GM18508 (cell line): ENCODE measurements at regions not wholly inside any gene's neighbourhood (a gene's known extent, or its start where the extent isn't known, plus 50 kb on each side); places are given as distances from the start of the nearest gene placed in this dataset.

Source experiments
- ATAC-seq: cut with Tn5 transposase; IDR thresholded peaks from one replicate; pipeline ENCODE4 v1.9.1; 2021; ENCODE audit warnings: moderate number of reproducible peaks; ENCODE audit not compliant: insufficient read depth, unreplicated experiment

DNA sequence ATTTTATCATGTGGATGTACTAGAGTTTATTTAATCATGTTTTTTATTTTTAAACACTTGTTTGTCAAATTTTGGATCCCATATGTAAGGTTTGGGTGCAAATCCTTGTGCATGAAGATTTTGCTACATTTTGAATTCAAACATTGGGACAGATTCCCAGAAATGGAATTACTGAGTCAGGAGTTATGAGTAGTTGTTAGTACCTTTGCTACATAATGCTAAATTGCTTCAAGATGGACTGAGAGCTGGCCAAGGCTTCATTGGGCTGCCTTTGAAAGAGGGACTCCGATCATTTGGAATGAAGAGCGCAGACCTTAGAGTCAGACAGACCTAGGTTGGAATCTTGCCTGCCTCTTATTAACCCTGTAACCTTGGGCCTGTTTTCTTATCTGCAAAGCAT is 154.9 kb upstream of the PWP1 start:
- ATAC-seq = no peak

DNA sequence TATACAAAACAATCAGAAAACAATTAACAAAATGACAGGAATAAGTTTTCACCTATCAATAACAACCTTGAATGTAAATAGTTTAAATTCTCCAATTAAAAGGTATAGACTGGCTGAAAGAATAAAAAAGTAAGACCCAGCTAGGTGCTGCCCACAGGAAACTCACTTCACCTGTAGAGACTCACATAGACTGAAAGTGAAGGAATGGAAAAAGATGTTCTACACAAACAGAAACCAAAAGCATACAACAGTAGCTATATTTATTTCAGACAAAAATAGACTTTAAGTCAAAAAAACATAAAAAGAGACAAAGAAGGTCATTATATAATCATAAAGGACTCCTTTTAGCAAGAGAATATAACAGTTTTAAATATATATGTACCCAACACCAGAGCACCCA is 152.4 kb upstream of the PWP1 start:
- ATAC-seq = peak; percentile 77

GRCh38 chr12:107536613-107537012 is 149.0 kb upstream of the PWP1 start:
- no peak for ATAC-seq

DNA sequence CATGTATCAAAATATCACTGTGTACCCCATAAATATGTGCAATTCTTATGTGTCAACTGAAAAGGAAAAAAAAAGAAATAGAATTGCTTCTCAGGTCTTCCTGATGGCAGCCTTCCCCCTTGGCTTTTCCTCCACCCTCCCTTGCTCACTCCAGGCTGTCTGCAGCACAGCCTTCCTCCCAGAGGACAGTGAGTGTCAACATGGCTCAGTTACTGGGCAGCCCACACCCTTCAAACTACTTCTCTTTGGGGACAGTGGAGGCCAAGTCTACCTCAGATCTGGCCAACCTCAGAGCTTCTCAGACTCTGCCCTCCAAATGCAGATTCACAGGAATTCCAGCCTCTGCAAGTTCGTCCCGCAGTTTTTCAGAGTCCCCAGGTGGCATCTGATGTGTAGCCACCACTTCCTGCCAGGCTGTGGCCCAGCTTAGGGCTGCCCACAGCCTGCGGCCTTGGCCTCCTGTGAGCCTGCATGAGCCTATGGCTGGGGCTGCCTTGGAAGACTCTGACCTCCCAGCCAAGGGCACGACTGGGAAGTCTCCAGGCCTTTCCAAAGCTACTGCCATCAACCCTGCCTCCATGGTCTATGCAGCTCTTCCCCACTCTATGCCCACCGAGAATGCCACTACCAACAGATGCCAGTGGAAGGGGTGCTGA is 148.0 kb upstream of the PWP1 start:
- ATAC-seq = no peak

GRCh38 chr12:107539196-107539939 is 146.2 kb upstream of the PWP1 start:
- no peak for ATAC-seq

DNA sequence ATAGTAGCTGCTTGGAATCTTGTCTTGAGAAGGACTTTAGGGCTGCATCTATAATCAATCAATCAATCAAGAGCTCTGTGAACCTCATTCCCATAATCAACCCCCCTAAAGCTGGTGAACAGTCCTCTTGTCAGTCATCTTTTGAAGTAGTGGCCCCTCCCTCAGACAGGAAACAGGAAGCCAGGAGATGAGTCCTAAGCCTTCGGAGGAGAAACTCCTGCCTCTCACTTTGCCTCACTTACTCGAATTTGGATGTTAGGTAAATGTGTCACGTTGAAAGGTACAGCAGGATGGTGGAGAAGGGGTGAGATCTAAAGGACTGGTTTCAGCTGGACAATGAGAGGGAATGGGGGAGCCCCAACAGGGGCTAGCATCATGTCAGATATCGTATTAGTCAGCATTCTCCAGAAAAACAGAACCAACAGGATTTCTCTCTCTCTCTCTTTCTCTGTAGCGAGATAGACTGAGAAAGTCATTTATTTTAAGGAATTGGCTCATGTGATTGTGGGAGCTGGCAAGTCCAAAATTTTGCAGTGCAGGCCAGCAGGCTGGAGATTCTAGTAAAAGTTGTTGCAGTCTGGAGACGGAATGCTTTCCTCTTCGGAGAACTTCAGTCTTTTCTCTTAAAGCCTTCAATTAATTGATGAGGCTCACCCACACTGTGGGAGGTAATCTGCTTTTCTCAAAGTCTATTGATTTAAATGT is 144.4 kb upstream of the PWP1 start:
- no peak for ATAC-seq

DNA sequence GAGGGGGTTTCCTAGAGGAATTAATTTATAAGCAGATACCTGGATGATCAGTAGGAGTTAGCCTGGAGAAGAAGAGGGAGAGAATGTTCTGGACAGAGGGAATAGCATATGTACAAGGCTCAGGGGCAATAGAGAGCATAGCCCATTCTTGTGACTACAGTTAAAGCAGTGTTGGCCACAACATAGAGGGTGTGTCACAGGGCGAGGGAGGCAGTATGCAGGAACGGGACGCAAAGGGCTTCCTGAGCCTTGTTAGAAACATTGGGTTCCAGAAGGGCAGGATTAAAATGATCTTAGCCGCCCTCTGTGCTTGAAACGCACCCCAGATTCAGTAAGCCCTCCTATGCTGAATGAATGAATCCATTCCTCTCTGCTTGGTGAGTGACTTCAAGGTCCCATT is 142.2 kb upstream of the PWP1 start:
- no peak for ATAC-seq

DNA sequence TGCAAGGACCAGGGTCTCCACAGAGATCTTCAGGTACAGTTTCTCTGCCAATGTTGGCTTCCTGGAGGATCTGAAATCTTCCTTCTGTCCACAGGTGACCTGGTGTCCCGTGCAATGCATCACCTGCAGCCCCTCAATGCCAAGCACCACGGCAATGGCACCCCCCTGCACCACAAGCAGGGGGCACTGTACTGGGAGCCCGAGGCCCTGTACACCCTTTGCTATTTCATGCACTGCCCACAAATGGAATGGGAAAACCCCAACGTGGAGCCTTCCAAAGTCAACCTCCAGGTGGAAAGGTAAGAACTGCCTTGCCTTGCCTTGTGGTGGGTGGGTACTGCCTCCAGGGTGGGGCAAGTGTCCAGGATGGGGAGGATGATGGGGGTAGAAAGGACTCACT is 141.8 kb upstream of the PWP1 start:
- ATAC-seq = no peak

DNA sequence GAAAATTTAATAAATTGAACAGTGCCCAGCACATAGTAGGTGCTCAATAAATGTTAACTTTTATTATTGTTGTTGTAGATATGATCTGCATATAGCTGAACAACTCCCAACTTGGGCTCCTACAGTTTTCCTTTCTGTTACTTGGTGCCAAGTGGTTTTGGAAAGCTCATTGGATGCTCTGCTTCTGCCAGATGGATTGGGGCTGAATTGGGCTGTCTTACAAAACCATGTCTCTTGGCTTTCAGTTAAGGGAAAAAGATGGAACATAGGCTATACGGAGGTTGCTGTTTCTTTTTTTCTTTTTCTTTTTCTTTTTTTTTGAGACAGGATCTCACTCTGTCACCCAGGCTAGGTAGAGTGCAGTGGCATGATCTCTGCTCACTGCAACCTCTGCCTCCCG is 140.7 kb upstream of the PWP1 start:
- ATAC-seq = no peak

- ATAC-seq = no peak
These were observed 139.8 kb upstream of the PWP1 start for GRCh38 chr12:107545737-107546353.

DNA sequence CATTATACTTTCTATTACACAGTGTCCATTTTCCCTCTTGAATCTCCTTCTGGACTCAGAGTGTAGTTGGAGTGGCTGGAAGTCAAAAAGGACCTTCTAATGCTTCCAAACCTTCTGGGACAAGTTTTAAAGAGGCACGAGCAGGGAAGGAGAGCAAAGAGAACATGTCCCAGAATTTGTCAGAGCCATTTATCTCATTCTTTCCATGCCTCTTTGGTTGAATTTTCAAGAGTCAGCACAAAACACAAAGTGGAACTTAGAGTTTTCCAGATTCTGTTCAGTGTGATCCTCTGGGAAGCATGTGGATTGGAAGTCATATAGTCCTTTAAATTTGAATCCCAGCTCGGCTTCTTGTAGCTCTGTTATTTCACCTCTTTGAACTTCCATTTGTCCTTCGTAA is 138.2 kb upstream of the PWP1 start:
- no peak for ATAC-seq

- no peak for ATAC-seq
These were observed 135.7 kb upstream of the PWP1 start for GRCh38 chr12:107549651-107550480.

GRCh38 chr12:107551434-107551833 is 134.2 kb upstream of the PWP1 start:
- no peak for ATAC-seq

DNA sequence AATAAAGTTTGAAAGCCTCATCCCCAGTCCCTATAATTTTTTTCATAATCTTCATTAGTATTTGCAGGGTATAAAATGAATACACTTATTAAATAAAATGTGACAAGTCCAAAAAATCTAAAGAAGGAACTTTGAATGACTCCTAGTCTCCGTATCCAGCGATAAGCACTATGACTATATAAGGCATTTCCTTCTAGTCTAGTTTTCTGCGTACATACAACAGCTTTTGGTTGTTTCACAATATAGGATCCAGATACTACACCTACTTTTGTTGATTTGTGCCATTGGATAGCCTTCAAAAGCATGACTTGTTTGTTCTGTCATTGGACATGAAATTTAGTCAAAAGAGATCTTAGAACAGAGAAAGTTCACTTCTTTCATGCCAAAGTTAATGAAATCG is 133.3 kb upstream of the PWP1 start:
- no peak for ATAC-seq

DNA sequence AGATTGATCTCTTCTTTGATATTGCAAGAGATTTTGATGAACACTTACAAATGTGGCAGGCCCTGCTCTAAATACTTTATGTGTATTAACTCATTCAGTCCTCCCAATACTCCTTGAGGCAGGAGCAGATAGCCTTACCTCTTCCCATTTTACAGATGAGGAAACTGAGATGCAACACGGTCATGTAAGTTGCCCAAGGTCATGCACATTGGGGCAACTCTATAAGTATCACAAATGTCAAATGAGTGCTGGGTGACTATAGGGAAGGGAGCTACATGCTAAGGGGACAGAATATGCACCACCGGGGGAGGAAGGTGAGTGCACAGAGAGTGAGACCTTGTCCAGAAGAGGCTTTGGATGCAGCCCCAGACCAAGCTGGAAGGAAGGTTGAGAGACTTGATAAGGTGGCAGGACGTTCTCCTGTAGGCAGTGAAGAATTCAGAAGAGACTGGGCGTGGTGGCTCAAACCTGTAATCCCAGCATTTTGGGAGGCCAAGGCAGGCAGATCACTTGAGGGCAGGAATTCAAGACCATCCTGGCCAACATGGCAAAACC is 132.3 kb upstream of the PWP1 start:
- ATAC-seq = no peak

DNA sequence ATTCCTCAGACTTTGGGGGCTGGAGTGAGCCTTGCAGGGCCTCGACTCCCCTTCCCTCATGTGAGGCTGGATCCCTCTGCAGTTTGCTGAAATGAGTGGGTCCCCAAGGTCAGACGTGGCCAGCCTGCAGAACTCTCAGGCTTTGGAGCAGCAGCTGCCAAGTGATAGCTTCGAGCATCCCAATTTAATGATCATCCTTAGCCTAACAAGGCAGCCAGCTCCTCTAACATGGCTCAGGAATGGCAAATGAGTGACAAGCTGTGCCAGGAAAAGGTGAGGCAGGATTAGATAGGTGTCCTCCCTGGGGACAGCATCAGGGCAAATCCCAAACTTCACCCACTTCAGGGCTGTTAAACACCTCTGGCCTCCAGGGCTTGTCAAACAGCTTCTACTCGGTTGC is 130.7 kb upstream of the PWP1 start:
- no peak for ATAC-seq

DNA sequence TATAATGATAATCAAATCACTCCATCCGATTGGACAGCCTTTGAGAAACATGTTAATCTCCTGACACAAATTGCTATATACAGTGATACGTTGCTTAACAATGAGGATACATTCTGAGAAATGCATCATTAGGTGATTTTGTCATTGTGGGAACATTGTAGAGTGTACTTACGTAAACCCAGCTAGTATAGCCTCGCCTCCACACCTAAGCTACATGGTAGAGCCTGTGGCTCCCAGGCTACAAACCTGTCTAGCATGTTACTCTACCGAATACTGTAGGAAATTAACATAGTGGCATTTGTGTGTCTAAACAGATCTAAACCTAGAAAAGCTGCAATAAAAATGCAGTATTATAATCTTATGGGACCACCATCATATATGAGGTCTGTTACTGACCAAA is 128.6 kb upstream of the PWP1 start:
- ATAC-seq = no peak

DNA sequence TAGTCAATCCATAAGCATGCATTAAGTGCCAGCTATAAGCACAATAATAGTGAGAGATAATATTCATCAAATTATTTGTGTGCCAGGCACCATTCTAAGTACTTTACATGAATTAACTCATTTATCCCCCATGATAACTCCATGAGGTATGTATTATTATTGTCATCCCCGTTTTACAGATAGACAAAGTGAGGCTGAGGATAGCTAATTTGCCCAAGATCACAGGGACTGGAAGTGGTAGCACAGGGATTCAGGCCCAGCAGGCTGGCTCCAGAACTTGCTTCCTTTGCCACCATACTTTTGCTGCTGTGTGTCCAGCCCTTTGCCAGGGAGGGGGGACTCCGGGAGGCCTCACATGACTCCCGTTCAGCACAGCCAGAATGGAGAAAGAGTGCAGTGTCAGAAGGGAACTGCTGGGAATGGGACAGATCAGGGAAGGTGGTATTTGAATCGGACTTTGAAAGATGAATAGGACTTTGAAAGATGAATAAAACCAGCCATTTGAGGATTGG is 128.0 kb upstream of the PWP1 start:
- no peak for ATAC-seq

DNA sequence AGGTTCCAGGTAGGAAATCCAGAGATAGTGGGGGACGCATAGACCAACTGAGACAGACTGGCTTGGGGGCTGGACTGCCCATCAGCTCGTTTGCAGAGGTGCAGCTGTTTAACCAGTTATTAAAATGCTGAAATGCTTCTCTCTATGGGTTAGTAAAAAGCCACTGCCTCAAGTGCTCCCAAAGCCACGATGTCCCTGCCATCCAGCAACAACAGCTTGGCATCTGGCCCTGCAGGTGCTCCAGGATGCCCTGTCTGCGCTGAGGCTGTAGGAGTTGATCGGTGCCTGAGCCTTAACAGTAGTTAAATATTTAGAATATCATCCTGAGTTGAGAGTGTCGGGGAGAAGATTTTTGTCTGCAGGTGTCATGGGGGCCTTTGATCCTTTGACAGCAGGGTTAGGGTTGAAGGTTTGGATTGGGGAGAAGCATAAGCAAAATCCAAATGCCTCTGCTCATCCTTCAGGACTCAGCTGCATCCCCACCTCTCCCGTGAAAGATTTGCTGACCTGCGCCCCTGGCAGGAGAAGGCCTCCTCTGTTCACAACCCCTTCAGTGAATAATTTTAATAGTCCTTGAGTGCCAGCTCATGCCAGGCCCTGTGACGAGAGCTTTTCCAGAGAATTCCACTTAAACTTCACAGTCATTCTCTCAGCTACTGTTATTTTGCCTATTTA is 127.3 kb upstream of the PWP1 start:
- ATAC-seq = no peak
